ENCODE measurements at regions not wholly inside any gene's neighbourhood (a gene's known extent, or its start where the extent isn't known, plus 50 kb on each side); places are given as distances from the start of the nearest gene placed in this dataset.

GRCh38 chr12:97616946-97617345 lies 154.3 kb downstream of the RMST start:
- TF ChIP-seq EZH2 (IDR thresholded peaks at IDR 0.05; ENCODE audit: borderline replicate concordance, insufficient read depth, low read depth, low read length, poor library complexity, severe bottlenecking): no peak
- no peak for TF ChIP-seq CTCF (IDR thresholded peaks at IDR 0.05)
